ENCODE measurements at regions not wholly inside any gene's neighbourhood (a gene's known extent, or its start where the extent isn't known, plus 50 kb on each side); places are given as distances from the start of the nearest gene placed in this dataset.

DNA sequence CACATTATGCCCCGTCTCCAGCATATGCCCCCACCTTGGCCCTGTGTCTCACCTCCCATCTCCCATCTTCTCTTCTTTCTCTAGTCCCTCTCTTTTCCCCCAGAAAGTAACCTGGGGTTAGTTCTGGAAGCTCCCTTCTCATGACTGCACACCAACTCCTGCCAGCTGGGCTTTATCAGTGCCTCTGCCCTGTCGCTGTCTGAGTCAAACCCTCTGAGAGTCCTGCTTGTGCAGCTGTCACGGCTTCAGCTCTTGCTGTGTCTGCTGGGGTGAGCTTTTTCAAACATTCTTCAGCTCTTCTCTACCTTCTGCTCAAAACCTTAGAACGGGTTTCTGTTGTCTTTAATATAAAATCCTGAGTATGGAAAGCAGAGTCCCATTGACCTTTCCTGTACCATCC lies 304.5 kb upstream of the B3GAT1 start:
- DNase-seq = no peak

DNA sequence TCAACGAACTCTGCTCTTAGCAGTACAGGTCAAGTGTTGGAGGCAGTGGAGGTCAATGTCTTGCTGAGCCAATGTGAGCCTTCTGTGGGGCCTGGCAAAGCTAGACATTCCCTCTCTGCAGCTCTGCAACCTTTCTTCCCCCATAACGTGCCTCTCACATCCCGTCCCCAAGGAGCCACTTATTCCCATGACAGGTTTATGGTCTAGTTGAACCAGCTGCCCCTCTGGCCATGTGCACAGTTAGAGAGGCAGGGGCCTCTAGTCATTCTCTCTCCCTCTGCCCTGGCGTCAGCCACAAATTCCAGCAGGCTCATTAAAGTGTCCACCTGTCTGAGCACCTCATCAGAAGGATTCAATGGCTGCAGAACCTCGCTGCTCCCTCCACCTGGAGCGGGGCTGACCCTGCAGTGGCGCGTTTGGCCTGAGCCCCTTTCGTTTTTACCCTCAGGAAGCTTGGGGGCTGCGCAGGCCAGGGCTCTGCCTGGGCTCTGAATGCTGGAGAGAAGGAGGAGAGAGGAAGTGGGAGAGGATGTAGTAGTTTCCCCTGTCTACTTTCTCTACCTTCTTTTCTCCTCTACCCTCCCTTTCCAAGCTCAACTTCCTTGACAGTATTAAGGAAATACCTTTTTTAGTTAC lies 302.1 kb upstream of the B3GAT1 start:
- DNase-seq = no peak

DNA sequence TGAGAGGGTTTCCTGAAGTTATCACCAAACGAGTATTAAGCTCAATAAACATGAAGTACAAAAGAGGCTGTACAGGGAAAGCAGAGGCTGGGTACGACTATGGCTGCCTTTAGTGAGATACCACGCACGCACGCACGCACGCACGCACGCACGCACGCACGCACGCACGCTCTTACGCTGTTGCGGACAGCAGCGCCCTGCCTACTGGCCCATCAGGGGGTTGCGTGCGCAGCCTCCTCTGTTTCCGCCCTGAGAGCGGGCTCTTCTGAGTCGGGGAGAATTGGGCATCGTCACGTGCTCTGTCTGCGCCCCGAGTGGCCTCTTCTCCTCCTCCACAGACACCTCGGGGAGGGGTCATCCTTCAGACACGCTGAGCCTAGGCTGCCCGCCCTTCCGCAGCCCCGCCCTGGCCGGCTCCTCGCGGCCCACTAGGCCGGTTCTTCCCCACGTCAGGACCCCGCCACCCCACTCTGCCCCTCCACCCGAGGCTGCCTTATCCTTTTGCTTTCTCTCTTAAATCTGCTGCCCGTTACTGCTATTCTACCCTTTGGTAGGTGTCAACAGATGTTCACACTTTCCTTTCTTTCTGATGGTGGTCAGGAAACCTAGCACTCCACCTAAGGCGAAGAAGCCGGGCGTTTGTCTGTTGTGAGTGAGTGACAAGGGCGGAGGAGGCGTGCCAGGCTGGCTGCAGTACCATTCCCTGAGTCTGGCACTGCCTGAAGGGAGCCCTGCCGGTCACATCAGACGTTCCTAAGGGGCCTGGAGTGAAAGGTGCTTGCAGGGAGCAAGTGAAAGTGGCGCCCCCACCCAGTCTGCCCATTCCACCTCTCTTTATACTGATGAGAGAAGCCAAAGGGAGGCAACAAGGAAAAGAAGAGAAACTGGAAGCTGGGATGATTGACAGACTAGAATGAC lies 300.4 kb upstream of the B3GAT1 start:
- DNase-seq = no peak

DNA sequence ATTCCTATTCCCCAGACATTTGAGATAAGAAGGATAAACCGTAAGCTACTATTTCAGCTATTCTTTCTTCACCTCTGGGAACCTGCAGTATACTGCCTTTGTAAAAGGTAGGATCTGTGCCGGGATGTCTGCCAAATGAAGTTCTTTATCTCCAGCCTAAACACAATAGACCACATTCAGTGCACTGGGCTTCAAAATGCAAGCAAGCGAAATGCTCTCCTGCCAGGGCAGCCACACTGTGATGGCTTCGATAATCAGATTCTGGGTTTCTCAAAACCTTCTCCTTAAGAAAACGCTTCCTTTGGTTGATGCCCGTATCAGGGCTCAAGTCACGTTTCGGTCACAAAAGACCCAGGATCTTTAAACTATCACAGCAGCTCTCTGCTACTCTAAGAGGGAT lies 299.5 kb upstream of the B3GAT1 start:
- no peak for DNase-seq

DNA sequence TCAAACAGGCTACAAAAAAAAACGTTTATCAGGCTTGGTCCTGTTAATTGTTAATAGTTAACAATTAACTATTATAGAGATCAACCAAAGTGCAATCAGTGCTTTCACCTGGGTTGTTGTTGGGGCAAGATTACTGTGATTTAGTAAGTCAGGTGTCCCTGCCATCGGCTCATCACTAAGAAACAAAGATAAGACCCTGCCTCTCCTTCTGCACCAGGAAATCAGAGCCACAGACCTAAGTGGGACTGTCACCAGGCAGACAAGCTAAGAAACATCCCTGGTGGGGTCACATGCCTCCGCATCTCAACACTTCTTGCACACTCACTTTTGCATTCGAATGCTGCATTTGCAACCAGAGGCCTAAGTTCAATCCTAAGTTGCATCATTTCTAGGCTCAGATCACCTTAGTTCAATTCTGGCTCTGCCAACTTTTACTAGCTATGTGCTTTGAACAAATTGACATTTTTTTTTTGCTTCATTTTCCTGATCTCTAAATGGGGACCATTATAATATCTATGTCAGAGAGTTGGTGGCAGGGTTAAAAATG lies 298.9 kb upstream of the B3GAT1 start:
- DNase-seq = no peak

DNA sequence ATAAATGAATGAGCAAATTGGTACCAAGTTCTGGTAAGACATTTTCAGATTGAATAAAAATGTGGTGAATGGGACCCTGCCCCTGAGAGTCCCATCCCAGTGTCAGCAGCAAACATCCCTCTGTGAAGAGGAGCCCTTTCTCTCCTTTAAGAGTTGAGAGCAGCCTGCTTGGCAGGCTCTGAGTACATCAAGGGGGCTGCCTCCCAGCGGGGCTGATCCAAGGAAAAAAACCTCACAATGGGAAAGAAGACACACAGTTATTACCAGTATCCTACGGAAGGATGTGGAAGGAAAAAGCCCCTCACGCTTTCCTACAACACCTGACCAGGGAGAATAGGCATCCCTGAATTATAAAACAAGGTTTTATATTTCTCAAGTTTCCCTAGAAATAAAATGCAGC lies 293.8 kb upstream of the B3GAT1 start:
- no peak for DNase-seq

DNA sequence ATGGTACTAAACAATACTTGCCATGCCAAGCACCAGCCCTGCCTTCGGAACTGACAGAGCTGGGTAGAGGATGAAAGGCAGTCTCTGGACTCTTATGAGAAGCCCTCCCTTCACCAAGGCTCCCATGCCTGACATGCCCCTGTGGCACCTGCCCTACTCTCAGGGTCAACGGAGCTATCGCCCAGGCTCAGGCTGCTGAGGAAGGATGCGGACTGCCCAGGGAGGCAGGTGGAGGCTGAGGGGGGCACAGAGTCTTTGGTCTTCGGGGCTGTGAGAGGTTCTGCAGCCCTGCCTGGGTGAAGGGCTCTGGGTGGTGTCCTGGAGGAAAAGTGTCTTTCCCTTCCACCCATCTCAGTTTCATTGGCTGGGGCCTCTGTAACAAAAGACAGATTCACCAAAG lies 290.8 kb upstream of the B3GAT1 start:
- DNase-seq = no peak

DNA sequence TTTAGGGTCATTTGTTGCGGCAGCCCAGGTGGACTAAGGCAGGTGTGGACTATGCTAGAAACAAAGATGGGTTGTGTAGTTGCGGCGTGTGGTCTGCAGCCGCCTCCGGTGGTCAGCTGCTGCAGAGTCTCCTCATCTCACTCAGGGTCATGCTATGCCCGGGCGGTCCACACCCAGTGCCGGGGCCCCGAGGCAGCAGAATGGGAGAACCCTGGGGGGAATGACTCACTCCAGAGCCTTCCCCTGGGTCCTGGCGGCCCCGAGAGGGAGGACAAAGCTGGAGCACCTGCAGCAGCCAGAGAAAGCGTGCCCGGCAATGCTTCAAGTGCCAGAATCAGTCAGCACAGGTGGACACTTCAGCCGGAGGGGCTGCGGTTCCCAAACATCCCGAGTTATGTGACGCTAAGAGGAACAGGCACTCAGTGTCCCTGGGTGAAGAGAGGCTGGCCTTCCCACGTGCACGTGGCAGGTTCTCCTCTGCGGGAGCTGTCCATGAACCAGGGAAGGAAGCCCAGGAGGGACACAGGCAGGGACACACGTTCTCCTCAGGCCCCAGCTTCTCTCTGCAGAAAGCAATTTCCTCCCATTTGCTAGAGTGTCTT lies 289.6 kb upstream of the B3GAT1 start:
- DNase-seq = no peak

DNA sequence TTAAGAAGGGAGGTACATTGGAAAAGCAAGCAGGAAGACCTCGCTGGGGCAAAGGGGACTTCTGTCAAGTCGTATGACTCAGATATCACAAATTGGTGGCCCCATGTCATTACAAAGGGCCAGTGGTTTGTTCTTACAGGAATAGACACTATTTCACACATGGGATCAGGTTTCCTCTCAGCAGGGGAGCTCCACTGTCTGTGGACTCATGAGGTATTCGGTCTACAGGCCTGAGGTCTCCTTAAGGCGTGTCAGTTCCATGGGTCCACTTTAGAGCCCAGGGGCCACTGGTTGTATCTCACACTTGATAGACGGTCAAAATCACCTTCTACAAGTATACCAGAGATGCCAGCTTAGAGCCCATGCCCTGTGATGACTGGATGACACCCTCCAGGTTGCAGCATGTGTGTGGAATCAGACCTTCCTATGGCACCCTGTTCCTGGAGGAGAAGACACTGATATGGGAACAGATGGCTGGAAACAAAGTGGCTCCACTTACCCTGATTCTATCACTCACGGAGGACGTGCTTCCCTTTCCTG lies 288.1 kb upstream of the B3GAT1 start:
- no peak for DNase-seq

DNA sequence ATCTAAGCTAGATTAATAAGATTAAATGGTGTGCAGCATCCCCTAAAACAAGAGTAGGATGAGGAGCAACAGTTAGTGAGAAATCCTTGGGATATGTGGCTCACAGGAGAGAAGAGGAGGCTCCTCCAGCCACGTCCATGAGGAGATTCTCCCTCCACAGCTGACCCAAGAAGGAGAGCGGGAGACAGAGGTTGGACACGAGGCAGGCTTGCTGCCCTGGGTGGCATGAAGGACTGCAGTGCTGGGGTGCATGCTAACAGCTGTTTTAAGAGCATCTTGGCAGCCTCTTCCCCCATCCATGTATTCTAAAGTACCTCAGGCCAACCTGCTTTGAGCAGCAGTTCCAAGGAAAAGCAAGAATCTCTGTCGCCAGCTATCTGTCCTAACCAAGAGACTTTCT lies 284.4 kb upstream of the B3GAT1 start:
- DNase-seq = no peak

DNA sequence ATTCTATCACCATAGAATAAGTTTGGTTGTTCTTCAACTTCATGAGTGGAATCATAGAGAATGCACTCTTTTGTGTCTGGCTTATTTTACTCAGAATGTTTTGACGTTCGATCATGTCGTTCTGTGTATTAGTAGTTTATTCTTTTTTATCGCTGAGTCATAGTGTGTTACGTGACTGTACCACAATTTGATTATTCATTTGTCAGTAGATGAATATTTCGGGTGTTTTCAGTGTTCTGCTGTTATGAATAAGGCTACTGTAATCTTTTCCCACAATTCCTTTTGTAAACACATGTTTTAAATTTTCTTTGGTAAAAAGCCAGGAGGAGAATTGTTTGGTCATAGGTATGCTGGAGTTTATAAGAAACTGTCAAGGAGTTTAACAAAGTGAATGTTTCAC lies 279.9 kb upstream of the B3GAT1 start:
- no peak for DNase-seq

DNA sequence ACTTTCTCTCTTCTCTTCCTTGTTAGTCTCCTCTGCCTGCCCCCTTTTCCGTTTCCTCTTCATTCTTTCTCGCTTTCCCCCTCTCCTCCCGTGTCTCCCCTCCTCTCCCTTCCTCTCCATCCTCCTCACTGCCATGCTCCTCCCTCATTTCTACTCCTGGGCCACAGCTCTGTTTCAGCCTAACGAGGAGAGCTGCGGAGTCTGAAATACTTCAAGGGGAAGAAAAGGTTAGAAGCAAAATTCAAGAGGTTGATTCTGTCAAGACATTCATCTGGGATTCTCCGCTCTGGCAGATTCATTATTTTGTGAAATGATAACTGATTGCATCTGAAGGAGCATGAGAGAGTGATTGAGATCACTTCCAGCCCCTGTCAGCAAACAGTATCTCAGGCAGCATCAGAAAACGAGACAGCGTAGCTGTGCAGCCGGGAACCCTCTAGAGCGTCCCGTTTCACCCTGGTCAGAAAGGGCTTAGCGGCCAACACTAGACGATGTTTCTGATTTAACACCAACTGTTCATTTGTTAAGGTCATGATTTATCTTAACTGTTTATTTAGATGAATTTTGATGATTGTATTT lies 279.3 kb upstream of the B3GAT1 start:
- DNase-seq = no peak

DNA sequence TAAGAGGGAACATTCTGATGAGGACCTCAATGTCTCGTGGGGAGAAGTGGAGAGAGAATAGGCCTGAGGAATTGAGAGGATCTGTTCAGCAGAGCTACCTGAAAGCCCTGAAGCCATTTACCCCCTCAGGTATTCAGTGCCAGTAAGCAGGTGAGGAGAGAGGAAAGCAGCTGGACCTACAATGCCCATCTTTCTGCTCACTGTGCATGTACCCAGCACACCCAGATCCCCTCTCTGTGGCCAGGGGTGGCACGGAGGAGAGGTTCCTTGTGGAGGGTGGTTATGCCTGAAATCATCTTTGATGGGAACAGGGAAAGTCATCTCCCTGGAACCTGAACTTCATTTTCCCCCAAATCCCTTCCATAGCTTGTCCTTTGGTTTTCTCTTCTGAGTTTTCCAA lies 277.8 kb upstream of the B3GAT1 start:
- no peak for DNase-seq

DNA sequence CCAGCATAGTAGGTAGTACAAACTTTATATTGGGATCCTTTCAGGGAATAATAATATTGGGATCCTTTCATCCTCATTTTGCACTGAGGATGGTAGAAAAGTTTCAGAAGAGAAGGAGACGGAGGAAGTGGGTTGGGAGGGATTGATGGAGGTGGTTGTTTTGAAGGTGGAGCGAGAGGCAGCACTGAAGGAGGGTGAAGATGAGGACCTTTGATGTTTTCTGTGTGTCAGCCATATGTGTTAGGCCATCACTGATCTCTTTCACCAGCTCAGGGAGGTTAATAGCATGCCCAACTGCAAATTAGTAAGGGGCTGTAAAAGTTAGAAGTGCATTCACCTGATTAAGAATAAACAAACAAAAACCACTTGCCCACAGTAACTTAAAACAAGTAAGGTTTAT lies 275.5 kb upstream of the B3GAT1 start:
- no peak for DNase-seq

DNA sequence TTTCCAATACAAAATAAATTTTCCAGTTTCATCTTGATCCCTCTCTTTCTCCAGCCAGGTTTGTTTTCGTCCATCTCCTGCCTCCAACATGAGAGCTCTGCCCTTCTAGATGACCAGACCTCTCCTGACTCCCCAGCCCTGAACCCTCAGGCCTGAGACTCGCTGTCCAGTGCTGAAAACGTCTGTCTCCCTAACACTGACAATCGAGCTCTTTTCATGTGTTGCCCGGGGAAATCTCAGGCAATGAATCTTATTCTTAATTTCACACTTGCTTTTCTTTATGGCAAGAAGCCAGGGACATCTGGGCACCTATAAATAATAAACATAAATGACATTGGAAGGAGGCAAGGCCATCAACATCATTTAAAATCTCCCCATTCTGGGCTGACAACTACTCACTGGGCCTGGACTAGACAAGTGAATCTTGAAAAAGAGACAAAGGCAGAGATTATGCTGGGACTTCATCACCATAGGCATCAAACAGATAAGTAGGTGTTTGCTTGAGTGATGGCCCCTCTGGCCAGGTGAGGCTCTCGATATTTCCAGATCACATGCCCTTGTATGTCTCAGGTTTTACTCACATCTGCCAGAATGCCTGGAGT lies 274.5 kb upstream of the B3GAT1 start:
- no peak for DNase-seq

DNA sequence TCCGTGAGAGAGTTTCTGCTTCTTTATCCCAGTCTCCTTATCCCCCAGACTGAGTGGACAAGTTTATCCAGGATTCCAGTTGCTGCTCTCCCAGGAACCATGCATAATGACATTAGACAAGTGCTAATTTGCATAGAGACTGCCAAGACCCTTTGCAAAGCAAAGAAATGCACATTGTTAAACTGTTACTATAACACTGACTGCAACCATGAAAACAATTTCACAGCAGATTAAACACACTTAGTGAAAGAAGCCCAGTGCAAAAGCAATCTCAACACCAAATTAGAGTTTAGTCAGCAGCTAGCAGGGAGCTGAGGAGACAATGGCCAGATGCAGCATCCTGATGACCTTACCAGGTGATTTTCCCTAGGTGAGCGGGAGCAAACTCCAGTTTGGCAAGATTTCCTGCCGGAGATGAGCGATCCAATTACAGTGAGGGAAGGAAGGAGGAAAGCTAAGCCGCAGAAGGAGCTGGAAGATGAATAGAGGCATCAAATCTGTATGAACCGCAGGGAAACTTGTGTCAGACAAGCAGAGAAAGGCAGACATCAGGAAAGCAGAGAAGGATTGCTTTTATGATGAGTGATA lies 273.8 kb upstream of the B3GAT1 start:
- DNase-seq = no peak

DNA sequence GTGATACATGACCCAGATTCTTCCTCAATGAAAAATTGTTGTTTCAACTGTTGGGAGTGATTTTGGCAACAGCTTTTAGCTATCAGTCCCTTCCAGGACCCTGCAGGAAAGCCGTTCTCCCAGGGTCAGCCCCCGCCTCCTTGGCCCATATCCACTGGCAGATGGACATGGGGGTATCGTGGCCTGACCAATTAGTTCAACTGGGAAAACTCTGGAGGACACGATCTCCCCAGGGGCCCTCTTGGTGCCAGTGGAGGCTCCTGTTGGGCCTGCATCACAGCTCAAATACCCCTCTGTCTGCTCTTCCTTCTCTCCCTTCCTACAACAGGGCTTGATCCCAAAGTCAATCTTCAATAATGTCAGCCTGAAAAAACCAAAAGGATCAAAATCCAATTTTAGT lies 272.5 kb upstream of the B3GAT1 start:
- no peak for DNase-seq

DNA sequence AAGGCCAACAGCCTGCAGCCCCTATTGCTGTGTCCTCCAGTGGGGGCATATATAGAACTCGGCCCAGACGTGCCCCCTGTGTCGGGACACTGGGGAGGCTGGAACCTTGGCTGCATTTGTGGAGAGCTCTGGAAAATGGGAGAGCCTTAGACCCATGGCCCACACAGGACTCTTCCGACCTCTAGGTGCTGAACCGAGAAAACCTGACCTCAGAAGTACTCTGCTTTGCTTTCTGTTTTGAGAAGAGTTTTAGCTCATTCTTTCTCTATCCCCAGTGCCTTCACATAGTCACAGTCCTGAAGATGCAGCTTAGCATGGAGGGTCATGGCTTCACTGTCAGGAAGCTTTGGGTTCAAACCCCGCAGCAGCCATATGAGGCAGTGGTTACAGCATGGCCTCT lies 271.8 kb upstream of the B3GAT1 start:
- no peak for DNase-seq

DNA sequence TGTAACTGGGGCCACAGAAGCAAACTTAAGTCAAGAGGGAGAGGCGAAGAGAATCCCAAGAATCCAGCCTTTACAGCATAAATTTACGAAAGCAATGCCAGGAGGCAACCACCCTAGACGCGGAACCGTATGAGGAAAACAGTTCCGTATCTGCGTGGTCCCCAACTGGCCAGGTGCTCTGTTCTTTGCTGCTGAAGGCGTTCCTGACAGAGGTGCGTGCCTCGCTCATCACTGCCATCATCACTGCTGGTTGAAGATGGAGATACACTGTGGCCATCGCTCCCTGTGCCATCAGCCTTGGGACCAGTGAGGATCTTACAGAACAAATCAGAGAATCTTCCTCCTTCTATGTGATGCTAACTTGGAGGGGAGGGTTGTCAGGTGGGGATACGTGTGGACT lies 270.5 kb upstream of the B3GAT1 start:
- no peak for DNase-seq

DNA sequence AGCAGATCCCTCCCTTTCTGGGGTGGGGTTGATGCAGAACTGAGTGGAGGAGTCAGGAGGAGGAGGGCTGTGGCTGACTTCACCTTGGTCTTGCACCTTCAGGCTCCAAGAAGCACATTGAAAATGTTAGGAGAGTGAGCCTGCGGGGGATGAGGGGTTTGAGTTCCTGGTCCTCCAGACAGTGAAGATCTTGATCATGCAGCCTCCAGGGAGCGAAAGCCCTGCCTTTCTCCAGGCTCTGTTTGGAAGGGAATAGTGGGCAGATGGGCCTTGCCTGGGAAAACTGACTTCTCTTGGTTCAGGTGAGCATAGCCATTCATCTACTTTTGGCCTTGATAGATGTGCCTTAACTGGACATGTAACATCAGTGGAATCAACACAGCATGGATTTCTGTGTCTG lies 267.6 kb upstream of the B3GAT1 start:
- DNase-seq = no peak

DNA sequence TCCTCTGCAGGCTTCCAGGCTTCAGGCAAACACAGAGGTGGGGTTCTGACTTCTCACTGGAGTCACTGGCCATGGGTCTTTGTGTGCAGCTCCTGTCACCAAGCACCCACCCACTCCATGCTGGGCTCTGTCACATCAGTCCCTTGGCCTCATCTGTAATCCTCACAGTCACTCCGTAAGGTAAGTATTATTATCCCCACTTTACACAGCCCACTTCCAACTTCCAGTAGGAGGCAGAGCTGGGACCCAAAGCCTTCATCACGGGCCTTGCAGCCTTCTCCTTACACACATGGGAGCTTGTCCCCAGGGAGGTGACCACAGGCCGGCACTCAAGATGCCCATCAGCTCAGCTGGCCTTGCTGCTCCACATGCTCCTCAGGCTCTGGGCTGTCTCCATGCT lies 266.7 kb upstream of the B3GAT1 start:
- DNase-seq = no peak

DNA sequence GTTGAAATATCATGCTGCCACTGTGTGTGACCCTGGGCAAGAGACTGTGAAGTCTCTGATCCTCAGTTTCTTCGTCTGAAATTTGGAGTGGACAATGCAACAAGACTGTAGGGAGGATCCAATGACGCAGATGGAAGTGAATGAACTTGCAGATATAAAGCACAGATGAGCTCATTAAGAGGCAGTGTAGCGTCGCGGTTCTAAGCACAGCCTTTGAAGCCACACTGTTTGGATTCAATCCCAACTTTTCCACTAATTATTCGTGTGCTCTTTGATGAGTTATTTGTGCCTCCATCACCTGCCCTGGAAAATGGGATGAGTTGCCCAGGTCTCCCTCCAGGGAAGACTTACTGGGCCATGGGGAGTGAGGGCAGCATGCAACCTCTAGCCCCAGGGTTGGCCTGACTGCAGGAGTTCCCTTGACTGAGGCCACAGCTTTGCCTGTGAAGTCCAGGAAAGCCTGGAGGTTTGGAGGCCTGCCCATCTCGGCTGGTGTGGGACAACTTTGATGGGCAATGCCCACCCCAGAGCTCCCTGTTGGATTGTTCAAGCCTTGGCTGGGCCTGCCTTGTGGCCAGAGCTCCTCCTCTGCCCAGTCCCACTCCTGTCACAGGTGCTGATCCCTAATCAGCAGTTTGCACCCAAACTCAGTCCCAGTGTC lies 266.0 kb upstream of the B3GAT1 start:
- no peak for DNase-seq

Data from MV-4-11 (cell line).